Transverse colon (tissue), 4 donors: ENCODE measurements at regions not wholly inside any gene's neighbourhood (a gene's known extent, or its start where the extent isn't known, plus 50 kb on each side); places are given as distances from the start of the nearest gene placed in this dataset.

Experiments used
- DNase-seq: peaks from one replicate; pipeline ENCODE4 v3.0.0-alpha.2; 2019
- H3K27ac ChIP-seq, 4 donors: fragments of 200-600 bp; sonication (generic); 2 replicates each; pipeline ENCODE4 v1.5.1; 2016 to 2018; ENCODE audit warnings: inconsistent platforms in 4 of 4
- H3K27me3 ChIP-seq: fragments of 200-600 bp; sonication (generic); 2 replicates; pipeline ENCODE4 v1.5.1; 2017; ENCODE audit warnings: inconsistent platforms
- H3K36me3 ChIP-seq, 4 donors: fragments of 200-600 bp; sonication (generic); 2 replicates each; pipeline ENCODE4 v1.5.1; 2017 to 2019; ENCODE audit warnings: inconsistent platforms in 4 of 4
- H3K4me1 ChIP-seq, 4 donors: fragments of 200-600 bp; sonication (generic); 2 replicates each; pipeline ENCODE4 v1.5.1; 2017 to 2020; ENCODE audit warnings: inconsistent platforms in 4 of 4
- H3K4me3 ChIP-seq, 4 donors: fragments of 200-600 bp; sonication (generic); 1 replicate in 1 of 4; 2 replicates in 3 of 4; pipeline versions ENCODE4 v1.5.1 to v1.6.1; 2017 to 2019; ENCODE audit warnings: inconsistent platforms in 4 of 4
- H3K9me3 ChIP-seq, 2 donors: fragments of 200-600 bp; sonication (generic); 2 replicates each; pipeline ENCODE4 v1.5.1; 2017 to 2019; ENCODE audit warnings: inconsistent platforms in 2 of 2
- EP300 ChIP-seq: sonication (generic); formaldehyde crosslinking; IDR thresholded peaks from one replicate; pipeline ENCODE4 v1.6.1; 2017; ENCODE audit warnings: antibody characterized with exemption, low read depth
- POLR2A ChIP-seq: fragments of 450-650 bp; IDR thresholded peaks from one replicate; pipeline ENCODE4 v1.6.1; 2016; ENCODE audit warnings: antibody characterized with exemption, mild to moderate bottlenecking, moderate library complexity
- POLR2AphosphoS5 ChIP-seq, 3 donors: sonication (generic); formaldehyde crosslinking; IDR thresholded peaks; one replicate each; pipeline ENCODE4 v1.6.1; 2016; ENCODE audit warnings: antibody characterized with exemption in 3 of 3
- WGBS, 2 donors: methylation state at CpG; one replicate each; pipeline ENCODE4 v1.1.5; 2018; ENCODE audit warnings: low coverage in 1 of 2; 5-methylcytosine and 5-hydroxymethylcytosine counted together
- in situ Hi-C, 4 donors: fragments of 200-750 bp; cut with MboI; loops; one replicate each; pipeline versions ENCODE4 v1.15.0 to v1.15.1; 2017; ENCODE audit warnings: low sequenced_read_pairs in 3 of 4, low pct_ligation_motif_present in 1 of 4, low pct_unique_long_range_greater_than_20kb in 1 of 4
- intact Hi-C: fragments of 100-400 bp; cut with DNase I; formaldehyde crosslinking; loops from one replicate; pipeline ENCODE4 v1.15.1; 2023; ENCODE audit warnings: low total_unique reads
- TF ChIP-seq, protein P1 (sequence below), 5 experiments: fragments of 200-600 bp in 3 of 5; fragments of 450-650 bp in 2 of 5; sonication (generic) in 3 of 5; IDR thresholded peaks; 1 replicate in 2 of 5; 2 replicates in 3 of 5; pipeline ENCODE4 v1.5.1; 2016 to 2017; ENCODE audit warnings: antibody characterized with exemption in 5 of 5, inconsistent platforms in 3 of 5, mild to moderate bottlenecking in 2 of 5, moderate library complexity in 1 of 5

DNA sequence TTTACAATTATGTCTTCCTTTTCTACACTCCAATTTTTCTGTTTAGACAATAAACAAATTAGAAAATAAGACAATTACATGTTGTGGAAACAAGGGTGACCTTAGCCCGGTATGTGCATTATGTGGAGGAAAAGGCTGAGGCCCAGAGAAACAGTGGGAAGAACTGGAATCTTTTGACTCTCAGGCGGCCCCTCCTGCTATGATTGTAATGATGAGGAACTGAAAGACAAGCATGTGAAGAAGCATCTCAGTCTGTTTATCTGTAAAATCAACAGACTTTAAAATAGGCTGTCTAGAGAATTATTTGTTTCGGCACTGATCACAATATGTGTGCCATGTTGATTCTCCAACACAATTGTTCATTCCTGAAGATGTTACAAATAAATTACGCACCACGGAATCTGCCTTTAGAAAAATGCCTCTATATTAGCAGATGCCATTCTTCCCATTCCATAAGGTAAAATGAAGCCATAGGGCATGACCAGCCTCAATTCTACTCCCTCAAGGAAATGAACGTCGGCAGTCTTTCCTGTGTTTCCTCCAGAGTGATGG is 1201.6 kb upstream of the CITED2 start:
- Histone ChIP-seq H3K4me1 (no peaks in the 10 kb centered on the region), H3K9me3 (no peaks in the 10 kb centered on the region), H3K4me3 (no peak overlapping the region), H3K36me3 (no peaks in the 10 kb centered on the region), H3K27ac (no peak overlapping the region), H3K27me3 (no peaks in the 10 kb centered on the region)
- in situ Hi-C loops = no loop called here
- TF ChIP-seq, protein P1, sequence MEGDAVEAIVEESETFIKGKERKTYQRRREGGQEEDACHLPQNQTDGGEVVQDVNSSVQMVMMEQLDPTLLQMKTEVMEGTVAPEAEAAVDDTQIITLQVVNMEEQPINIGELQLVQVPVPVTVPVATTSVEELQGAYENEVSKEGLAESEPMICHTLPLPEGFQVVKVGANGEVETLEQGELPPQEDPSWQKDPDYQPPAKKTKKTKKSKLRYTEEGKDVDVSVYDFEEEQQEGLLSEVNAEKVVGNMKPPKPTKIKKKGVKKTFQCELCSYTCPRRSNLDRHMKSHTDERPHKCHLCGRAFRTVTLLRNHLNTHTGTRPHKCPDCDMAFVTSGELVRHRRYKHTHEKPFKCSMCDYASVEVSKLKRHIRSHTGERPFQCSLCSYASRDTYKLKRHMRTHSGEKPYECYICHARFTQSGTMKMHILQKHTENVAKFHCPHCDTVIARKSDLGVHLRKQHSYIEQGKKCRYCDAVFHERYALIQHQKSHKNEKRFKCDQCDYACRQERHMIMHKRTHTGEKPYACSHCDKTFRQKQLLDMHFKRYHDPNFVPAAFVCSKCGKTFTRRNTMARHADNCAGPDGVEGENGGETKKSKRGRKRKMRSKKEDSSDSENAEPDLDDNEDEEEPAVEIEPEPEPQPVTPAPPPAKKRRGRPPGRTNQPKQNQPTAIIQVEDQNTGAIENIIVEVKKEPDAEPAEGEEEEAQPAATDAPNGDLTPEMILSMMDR (IDR thresholded peaks at IDR 0.05) = no peak
- no peak for TF ChIP-seq POLR2A
- no peak for TF ChIP-seq POLR2AphosphoS5 (IDR thresholded peaks at IDR 0.05)
- TF ChIP-seq EP300 = no peak
- no peak for DNase-seq
- WGBS, 2 donors = 84% methylated on average over 4 to 7 of the region's 7 CpGs
- intact Hi-C loops = no loop called here

DNA sequence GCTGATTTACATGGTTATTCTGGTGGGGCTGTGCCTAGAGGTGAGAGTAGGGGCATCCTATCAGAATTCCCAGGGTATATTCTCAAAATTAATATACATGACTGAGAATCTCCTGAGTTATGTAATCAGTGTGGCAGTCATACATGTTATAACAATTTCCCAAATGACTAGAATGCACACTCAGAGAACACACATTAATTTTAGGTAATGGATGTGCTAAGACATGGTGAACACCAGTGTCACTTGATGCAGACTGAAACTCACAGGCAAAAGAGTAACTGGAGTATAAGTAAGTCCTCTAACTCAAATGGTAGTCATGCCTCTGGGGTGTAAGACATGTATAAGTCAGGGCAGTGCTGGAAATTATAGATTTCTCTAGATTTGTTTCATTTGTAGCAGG is 1198.4 kb upstream of the CITED2 start:
- in situ Hi-C loops (no loop called here), intact Hi-C loops (no loop called here)
- no peak overlapping the region for H3K27ac ChIP-seq

GRCh38 chr6:140572129-140572528 is 1197.7 kb upstream of the CITED2 start:
- no peak overlapping the region for H3K27ac ChIP-seq
- TF ChIP-seq, protein P1 (IDR thresholded peaks at IDR 0.05) = no peak
- TF ChIP-seq POLR2A = no peak
- no peak for TF ChIP-seq POLR2AphosphoS5 (IDR thresholded peaks at IDR 0.05)
- TF ChIP-seq EP300 = no peak
- H3K4me1 ChIP-seq = peaks cover 0 to 2% (median 0%) of the 10 kb centered on the region in 4 donors
- no peaks in the 10 kb centered on the region for H3K36me3 ChIP-seq
- H3K9me3 ChIP-seq = no peaks in the 10 kb centered on the region
- intact Hi-C loops (no loop called here), in situ Hi-C loops (no loop called here)
- no peaks in the 10 kb centered on the region for H3K27me3 ChIP-seq
- DNase-seq = no peak
- 36 to 66% methylated on average over 3 of the region's 3 CpGs for WGBS, 2 donors
- H3K4me3 ChIP-seq = no peak overlapping the region

More for the DNA sequence above, 1198.4 kb upstream of the CITED2 start:
- Histone ChIP-seq H3K36me3 (no peaks in the 10 kb centered on the region), H3K4me1 (no peaks in the 10 kb centered on the region), H3K27me3 (no peaks in the 10 kb centered on the region), H3K9me3 (no peaks in the 10 kb centered on the region), H3K4me3 (no peak overlapping the region)
- DNase-seq = no peak
- TF ChIP-seq POLR2A (no peak), POLR2AphosphoS5 (IDR thresholded peaks at IDR 0.05) (no peak), EP300 (no peak)
- TF ChIP-seq, protein P1 (IDR thresholded peaks at IDR 0.05) = no peak

DNA sequence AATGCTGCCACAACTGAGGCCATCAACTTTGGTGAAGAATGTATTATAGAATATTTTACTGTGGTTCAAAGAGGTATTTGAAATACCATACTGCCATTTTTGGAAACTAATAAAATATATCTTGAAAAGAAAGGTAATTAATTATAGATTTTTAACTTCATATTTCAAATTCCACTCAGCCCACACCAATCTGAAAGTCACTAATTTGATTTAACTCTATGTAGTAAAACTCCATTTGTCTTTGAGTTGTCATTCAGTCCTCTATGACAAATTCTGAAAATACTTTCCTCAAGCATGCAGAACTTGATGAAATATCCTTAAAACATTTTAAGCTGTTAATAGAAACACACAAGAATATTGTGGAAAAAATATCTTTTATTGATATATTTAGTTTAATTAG is 1196.7 kb upstream of the CITED2 start:
- in situ Hi-C loops = no loop called here
- TF ChIP-seq POLR2AphosphoS5 (IDR thresholded peaks at IDR 0.05) = no peak
- no peak for TF ChIP-seq EP300
- no peak for TF ChIP-seq POLR2A
- TF ChIP-seq, protein P1 (IDR thresholded peaks at IDR 0.05) = no peak
- no peak overlapping the region for H3K4me3 ChIP-seq

More for the DNA sequence above, 1196.7 kb upstream of the CITED2 start:
- Histone ChIP-seq H3K27me3 (no peaks in the 10 kb centered on the region), H3K36me3 (no peaks in the 10 kb centered on the region), H3K4me1 (peaks cover 0 to 10% (median 0%) of the 10 kb centered on the region in 4 donors), H3K9me3 (no peaks in the 10 kb centered on the region), H3K27ac (no peak overlapping the region)
- DNase-seq = no peak
- intact Hi-C loops = no loop called here
